ENCODE measurements at regions not wholly inside any gene's neighbourhood (a gene's known extent, or its start where the extent isn't known, plus 50 kb on each side); places are given as distances from the start of the nearest gene placed in this dataset.

GRCh38 chr14:40268236-40268635 is 836.0 kb upstream of the FBXO33 start:
- no peaks in the 10 kb centered on the region for H3K9me3 Mint-ChIP-seq
- TF ChIP-seq CTCF (IDR thresholded peaks at IDR 0.05): no peak
- H3K27me3 Mint-ChIP-seq (ENCODE audit: low read depth, poor library complexity): no peaks in the 10 kb centered on the region
- no peak overlapping the region for H3K27ac Mint-ChIP-seq
- no peak overlapping the region for H3K4me3 Mint-ChIP-seq
- no peak for DNase-seq
- H3K36me3 Mint-ChIP-seq (ENCODE audit: low read depth): no peaks in the 10 kb centered on the region
- no peaks in the 10 kb centered on the region for H3K4me1 Mint-ChIP-seq

DNA sequence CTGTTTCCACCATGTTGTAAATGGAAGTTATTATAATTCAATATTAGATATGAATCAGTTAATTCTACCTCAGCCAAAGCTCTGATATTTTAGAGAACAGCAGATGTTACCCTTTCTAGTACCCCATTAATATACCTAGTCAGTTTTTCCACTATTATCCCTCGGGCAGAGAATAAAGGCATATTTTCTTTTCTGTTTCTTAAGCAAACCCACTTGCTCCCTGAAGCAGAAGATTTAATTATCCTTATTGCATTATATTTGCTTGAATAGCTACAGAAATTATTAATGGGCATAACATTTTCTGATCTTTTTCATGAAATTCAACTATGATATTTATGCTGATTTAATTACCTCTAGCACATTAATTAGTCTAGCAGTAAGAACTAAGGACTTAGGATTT is 832.9 kb upstream of the FBXO33 start:
- Mint-ChIP-seq H3K27ac (no peak overlapping the region), H3K27me3 (ENCODE audit: low read depth, poor library complexity) (no peaks in the 10 kb centered on the region), H3K36me3 (ENCODE audit: low read depth) (no peaks in the 10 kb centered on the region), H3K4me3 (no peak overlapping the region), H3K4me1 (no peaks in the 10 kb centered on the region), H3K9me3 (no peaks in the 10 kb centered on the region)
- DNase-seq: no peak
- TF ChIP-seq CTCF (IDR thresholded peaks at IDR 0.05): no peak

DNA sequence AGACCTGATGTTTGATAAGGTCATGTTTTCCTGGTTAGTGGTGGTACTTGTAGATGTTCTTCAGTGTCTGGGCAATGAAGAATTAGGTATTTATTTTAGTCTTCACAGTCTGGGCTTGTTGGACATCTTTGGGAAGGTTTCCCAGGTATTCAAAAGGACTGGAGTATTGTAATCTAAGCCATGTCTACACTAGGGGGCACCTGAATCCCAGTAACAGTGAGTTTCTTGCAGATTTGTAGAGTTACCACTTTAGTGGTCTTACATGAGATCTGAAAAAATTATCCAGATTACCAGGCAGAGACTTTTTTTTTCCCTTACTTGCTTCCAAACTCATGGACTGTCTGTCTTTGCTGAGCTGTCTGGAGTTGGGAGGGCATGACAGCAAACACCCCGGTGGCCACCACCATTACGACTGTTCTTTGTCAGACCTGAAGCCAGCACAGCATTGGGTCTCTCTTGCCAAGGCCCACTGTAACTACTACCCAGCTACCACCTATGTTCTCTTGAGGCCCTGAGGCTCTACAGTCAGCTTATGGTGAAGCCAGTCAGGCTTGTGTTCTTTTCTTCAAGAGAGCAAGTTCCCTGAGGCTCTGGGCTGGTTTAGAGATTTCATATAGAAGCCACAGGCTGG is 820.7 kb upstream of the FBXO33 start:
- no peaks in the 10 kb centered on the region for H3K36me3 Mint-ChIP-seq (ENCODE audit: low read depth)
- no peak for DNase-seq
- H3K27me3 Mint-ChIP-seq (ENCODE audit: low read depth, poor library complexity): no peaks in the 10 kb centered on the region
- H3K27ac Mint-ChIP-seq: no peak overlapping the region
- H3K4me1 Mint-ChIP-seq: peaks cover 6% of the 10 kb centered on the region
- no peak overlapping the region for H3K4me3 Mint-ChIP-seq
- no peaks in the 10 kb centered on the region for H3K9me3 Mint-ChIP-seq
- no peak for TF ChIP-seq CTCF (IDR thresholded peaks at IDR 0.05)

DNA sequence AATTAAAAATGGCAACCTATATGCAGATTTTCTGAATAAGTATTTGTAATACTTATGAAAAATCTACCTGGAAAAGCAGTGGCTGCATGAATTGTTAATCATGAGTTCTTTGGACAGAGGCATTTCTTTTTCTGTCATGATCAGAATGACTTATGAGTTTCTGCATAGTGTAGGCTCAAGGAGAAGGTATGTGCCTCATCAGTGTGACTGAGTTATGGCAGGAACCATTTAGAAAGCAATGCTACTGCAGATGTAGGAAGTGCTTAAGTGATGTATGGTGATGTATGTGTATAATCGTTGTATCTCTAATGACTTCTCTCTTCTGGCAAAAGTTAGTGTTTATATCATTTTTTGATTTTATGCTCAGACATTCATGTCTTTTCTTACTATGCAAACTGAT is 816.4 kb upstream of the FBXO33 start:
- DNase-seq: no peak
- no peak overlapping the region for H3K4me3 Mint-ChIP-seq
- no peak overlapping the region for H3K27ac Mint-ChIP-seq
- no peaks in the 10 kb centered on the region for H3K36me3 Mint-ChIP-seq (ENCODE audit: low read depth)
- H3K27me3 Mint-ChIP-seq (ENCODE audit: low read depth, poor library complexity): no peaks in the 10 kb centered on the region
- H3K9me3 Mint-ChIP-seq: no peaks in the 10 kb centered on the region
- TF ChIP-seq CTCF (IDR thresholded peaks at IDR 0.05): no peak
- no peaks in the 10 kb centered on the region for H3K4me1 Mint-ChIP-seq

- no peak for TF ChIP-seq CTCF (IDR thresholded peaks at IDR 0.05)
- Mint-ChIP-seq H3K36me3 (ENCODE audit: low read depth) (no peaks in the 10 kb centered on the region), H3K9me3 (peaks cover 14% of the 10 kb centered on the region), H3K4me3 (no peak overlapping the region), H3K27me3 (ENCODE audit: low read depth, poor library complexity) (peaks cover 2% of the 10 kb centered on the region), H3K4me1 (no peaks in the 10 kb centered on the region), H3K27ac (no peak overlapping the region)
- no peak for DNase-seq
Observed at GRCh38 chr14:40240245-40240859, 808.1 kb upstream of the FBXO33 start.

- DNase-seq: no peak
- no peak for TF ChIP-seq CTCF (IDR thresholded peaks at IDR 0.05)
- H3K9me3 Mint-ChIP-seq: peaks cover 14% of the 10 kb centered on the region
- no peaks in the 10 kb centered on the region for H3K4me1 Mint-ChIP-seq
- peaks cover 2% of the 10 kb centered on the region for H3K27me3 Mint-ChIP-seq (ENCODE audit: low read depth, poor library complexity)
- H3K27ac Mint-ChIP-seq: no peak overlapping the region
- no peak overlapping the region for H3K4me3 Mint-ChIP-seq
- no peaks in the 10 kb centered on the region for H3K36me3 Mint-ChIP-seq (ENCODE audit: low read depth)
Observed at GRCh38 chr14:40232302-40232701, 800.1 kb upstream of the FBXO33 start.
